ENCODE measurements at regions not wholly inside any gene's neighbourhood (a gene's known extent, or its start where the extent isn't known, plus 50 kb on each side); places are given as distances from the start of the nearest gene placed in this dataset.

DNA sequence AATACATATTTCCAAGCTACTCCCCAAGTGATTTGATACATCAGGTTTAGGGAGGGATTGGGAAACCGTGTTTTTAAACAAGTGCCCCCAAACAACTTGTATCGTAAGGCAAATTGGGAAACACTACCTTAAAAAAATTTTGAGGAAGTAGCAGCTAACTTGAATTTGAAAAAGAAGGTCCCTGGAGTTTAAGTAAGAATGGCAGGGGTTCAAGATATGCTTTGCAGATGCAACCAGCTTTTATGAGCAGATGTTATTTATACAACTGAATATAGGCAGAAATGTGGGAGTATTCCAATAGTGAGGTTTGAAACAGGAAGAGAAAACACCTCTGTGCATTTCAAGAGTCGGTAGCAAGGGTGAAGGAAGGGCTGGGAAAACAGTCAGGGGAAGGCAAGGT lies 139.6 kb downstream of the IL20RB start:
- Histone ChIP-seq H4K20me1 (ENCODE audit: insufficient read depth, low read length) (no peaks in the 10 kb centered on the region), H3K36me3 (ENCODE audit: insufficient read depth, low read length) (no peaks in the 10 kb centered on the region), H3K9me2 (ENCODE audit: insufficient read depth, low read length) (no peaks in the 10 kb centered on the region), H2AFZ (ENCODE audit: low read length) (no peak overlapping the region), H3K4me1 (ENCODE audit: insufficient read depth, low read length, poor library complexity, severe bottlenecking) (no peaks in the 10 kb centered on the region), H3K4me3 (ENCODE audit: low read depth, low read length, poor library complexity, severe bottlenecking) (no peak overlapping the region), H3K9me3 (ENCODE audit: low read length) (no peaks in the 10 kb centered on the region), H3K27ac (ENCODE audit: low read depth, low read length, poor library complexity, severe bottlenecking) (no peak overlapping the region), H3K4me2 (ENCODE audit: low read length) (no peak overlapping the region), H3K79me2 (ENCODE audit: insufficient read depth, low read depth, low read length) (no peaks in the 10 kb centered on the region)
- intact Hi-C loops (cut with micrococcal nuclease; ENCODE audit: unreplicated experiment): no loop called here
- DNase-seq (ENCODE audit: low spot score): no peak
- ChIA-PET CTCF (ENCODE audit: unreplicated experiment) (interaction anchor here (0.6 kb wide), 1 partner anchor 22 kb away, joined by 3 read pairs; no protein-coding TSS in a partner anchor), POLR2A (interaction anchor here (0.7 to 2.4 kb wide), 5 partner anchors 11 to 245 kb away, joined by 3 to 6 read pairs (median 3); no protein-coding TSS in a partner anchor)
- TF ChIP-seq EZH2phosphoT487 (IDR thresholded peaks at IDR 0.05; ENCODE audit: borderline replicate concordance, low read depth, low read length): no peak
- TF ChIP-seq, protein P1, sequence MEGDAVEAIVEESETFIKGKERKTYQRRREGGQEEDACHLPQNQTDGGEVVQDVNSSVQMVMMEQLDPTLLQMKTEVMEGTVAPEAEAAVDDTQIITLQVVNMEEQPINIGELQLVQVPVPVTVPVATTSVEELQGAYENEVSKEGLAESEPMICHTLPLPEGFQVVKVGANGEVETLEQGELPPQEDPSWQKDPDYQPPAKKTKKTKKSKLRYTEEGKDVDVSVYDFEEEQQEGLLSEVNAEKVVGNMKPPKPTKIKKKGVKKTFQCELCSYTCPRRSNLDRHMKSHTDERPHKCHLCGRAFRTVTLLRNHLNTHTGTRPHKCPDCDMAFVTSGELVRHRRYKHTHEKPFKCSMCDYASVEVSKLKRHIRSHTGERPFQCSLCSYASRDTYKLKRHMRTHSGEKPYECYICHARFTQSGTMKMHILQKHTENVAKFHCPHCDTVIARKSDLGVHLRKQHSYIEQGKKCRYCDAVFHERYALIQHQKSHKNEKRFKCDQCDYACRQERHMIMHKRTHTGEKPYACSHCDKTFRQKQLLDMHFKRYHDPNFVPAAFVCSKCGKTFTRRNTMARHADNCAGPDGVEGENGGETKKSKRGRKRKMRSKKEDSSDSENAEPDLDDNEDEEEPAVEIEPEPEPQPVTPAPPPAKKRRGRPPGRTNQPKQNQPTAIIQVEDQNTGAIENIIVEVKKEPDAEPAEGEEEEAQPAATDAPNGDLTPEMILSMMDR (conservative IDR thresholded peaks at IDR 0.05; ENCODE audit: low read length): no peak
- BruUV-seq (replicated peaks): no TSS peak

DNA sequence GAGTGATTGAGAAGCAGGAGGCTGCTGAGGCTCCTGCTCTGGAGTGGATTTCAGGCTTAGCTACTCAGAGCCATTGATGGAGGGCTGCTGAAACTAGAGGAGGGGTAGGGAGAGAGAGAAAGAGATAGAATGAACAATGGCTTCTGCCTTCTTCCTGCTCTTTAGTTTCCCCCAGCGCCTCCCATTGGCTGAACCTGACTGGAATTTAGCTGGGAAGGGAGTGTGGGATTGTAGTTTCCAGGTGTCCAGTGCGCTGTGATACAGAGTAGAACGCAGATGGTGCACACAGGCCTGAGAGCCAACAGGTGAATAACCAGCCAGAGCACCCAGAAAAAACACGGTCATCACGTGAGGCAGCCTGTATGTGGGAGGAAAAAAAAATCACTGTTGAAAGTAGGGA lies 140.1 kb downstream of the IL20RB start:
- H3K4me2 ChIP-seq (ENCODE audit: low read length): no peak overlapping the region
- TF ChIP-seq EZH2phosphoT487 (IDR thresholded peaks at IDR 0.05; ENCODE audit: borderline replicate concordance, low read depth, low read length): no peak
- TF ChIP-seq, protein P1 (conservative IDR thresholded peaks at IDR 0.05; ENCODE audit: low read length): no peak
- H4K20me1 ChIP-seq (ENCODE audit: insufficient read depth, low read length): no peaks in the 10 kb centered on the region
- H3K4me3 ChIP-seq (ENCODE audit: low read depth, low read length, poor library complexity, severe bottlenecking): no peak overlapping the region
- no TSS peak for BruUV-seq (replicated peaks)
- H2AFZ ChIP-seq (ENCODE audit: low read length): no peak overlapping the region
- H3K9me2 ChIP-seq (ENCODE audit: insufficient read depth, low read length): no peaks in the 10 kb centered on the region
- H3K27ac ChIP-seq (ENCODE audit: low read depth, low read length, poor library complexity, severe bottlenecking): no peak overlapping the region
- DNase-seq (ENCODE audit: low spot score): no peak
- no peaks in the 10 kb centered on the region for H3K79me2 ChIP-seq (ENCODE audit: insufficient read depth, low read depth, low read length)
- no peaks in the 10 kb centered on the region for H3K4me1 ChIP-seq (ENCODE audit: insufficient read depth, low read length, poor library complexity, severe bottlenecking)
- intact Hi-C loops (cut with micrococcal nuclease; ENCODE audit: unreplicated experiment): no loop called here
- ChIA-PET POLR2A (interaction anchor here (0.7 to 2.4 kb wide), 4 partner anchors 10 to 245 kb away, joined by 3 to 6 read pairs (median 3); no protein-coding TSS in a partner anchor), CTCF (ENCODE audit: unreplicated experiment) (no interaction called here)
- H3K36me3 ChIP-seq (ENCODE audit: insufficient read depth, low read length): no peaks in the 10 kb centered on the region
- H3K9me3 ChIP-seq (ENCODE audit: low read length): no peaks in the 10 kb centered on the region

DNA sequence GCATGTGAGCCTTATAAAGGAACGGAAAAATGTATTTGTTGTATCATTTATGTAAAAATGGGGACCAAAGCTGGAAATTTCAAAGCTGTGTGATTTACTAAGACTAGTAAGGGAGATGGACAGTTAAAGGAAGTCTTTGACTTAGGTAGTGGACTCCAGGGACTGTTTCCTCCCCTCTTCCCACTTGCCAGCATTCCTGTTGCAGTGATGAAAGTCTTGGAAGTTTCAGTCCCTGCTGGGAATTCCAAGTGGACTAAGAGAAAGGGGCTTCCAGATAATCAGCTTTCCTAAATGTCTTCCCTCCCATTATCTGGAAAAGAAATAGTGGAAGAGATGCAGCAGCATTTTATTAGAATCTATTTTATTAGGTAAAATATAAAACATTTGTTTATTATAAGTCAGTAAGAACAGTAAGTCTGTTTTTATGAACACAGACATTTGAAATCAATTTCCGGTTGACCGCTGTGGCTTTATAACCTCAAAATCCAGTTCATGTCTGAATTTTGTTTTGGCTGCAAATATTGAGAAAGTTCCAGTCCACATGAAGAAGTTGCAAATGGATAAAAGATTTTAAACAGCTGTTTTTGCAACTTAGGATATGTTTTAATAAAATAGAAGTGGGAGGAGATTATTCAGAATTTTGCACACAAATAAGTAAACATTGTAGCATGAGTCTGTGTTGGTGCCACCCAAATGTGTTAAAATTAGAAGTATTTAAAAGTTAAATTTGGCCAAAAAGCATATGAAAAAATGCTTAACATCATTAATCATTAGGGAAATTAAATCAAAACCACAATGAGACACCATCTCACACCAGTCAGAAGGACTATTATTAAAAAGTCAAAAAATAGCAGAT lies 141.8 kb downstream of the IL20RB start:
- no peaks in the 10 kb centered on the region for H3K4me1 ChIP-seq (ENCODE audit: insufficient read depth, low read length, poor library complexity, severe bottlenecking)
- BruUV-seq (replicated peaks): no TSS peak
- H2AFZ ChIP-seq (ENCODE audit: low read length): no peak overlapping the region
- H3K27ac ChIP-seq (ENCODE audit: low read depth, low read length, poor library complexity, severe bottlenecking): no peak overlapping the region
- no peaks in the 10 kb centered on the region for H4K20me1 ChIP-seq (ENCODE audit: insufficient read depth, low read length)
- no peaks in the 10 kb centered on the region for H3K9me2 ChIP-seq (ENCODE audit: insufficient read depth, low read length)
- H3K9me3 ChIP-seq (ENCODE audit: low read length): no peaks in the 10 kb centered on the region
- ChIA-PET POLR2A (interaction anchor here (0.5 kb wide), 1 partner anchor 144 kb away, joined by 3 read pairs; no protein-coding TSS in a partner anchor), CTCF (ENCODE audit: unreplicated experiment) (interaction anchor here (0.6 kb wide), 1 partner anchor 27 kb away, joined by 4 read pairs; no protein-coding TSS in a partner anchor)
- intact Hi-C loops (cut with micrococcal nuclease; ENCODE audit: unreplicated experiment): loop anchor here (10.0 kb wide), 1 partner anchor 695 kb away; no protein-coding TSS in a partner anchor
- no peaks in the 10 kb centered on the region for H3K79me2 ChIP-seq (ENCODE audit: insufficient read depth, low read depth, low read length)
- H3K4me2 ChIP-seq (ENCODE audit: low read length): no peak overlapping the region
- no peaks in the 10 kb centered on the region for H3K36me3 ChIP-seq (ENCODE audit: insufficient read depth, low read length)
- no peak for DNase-seq (ENCODE audit: low spot score)
- no peak for TF ChIP-seq EZH2phosphoT487 (IDR thresholded peaks at IDR 0.05; ENCODE audit: borderline replicate concordance, low read depth, low read length)
- TF ChIP-seq, protein P1 (conservative IDR thresholded peaks at IDR 0.05; ENCODE audit: low read length): no peak
- H3K4me3 ChIP-seq (ENCODE audit: low read depth, low read length, poor library complexity, severe bottlenecking): no peak overlapping the region
